Loucy (cell line): ENCODE measurements at regions not wholly inside any gene's neighbourhood (a gene's known extent, or its start where the extent isn't known, plus 50 kb on each side); places are given as distances from the start of the nearest gene placed in this dataset.

ENCODE experiments used
- H2AFZ ChIP-seq: fragments of 200-600 bp; sonication (generic); 2 replicates; pipeline ENCODE4 v1.6.0; 2016; ENCODE audit warnings: antibody characterized with exemption, mild to moderate bottlenecking, low read length, moderate library complexity
- H3F3A ChIP-seq: fragments of 200-600 bp; 2 replicates; pipeline ENCODE4 v1.6.0; 2016; ENCODE audit warnings: antibody characterized with exemption, low read depth, mild to moderate bottlenecking
- H3K27me3 ChIP-seq: fragments of 200-600 bp; sonication (generic); 2 replicates; pipeline ENCODE4 v1.6.1; 2014; ENCODE audit warnings: low read length, mild to moderate bottlenecking; ENCODE audit not compliant: insufficient read depth, poor library complexity, severe bottlenecking
- H3K36me3 ChIP-seq: fragments of 200-600 bp; sonication (generic); 2 replicates; pipeline ENCODE4 v1.6.1; 2016; ENCODE audit warnings: low read length; ENCODE audit not compliant: insufficient read depth
- H3K4me1 ChIP-seq: fragments of 200-600 bp; sonication (generic); 2 replicates; pipeline ENCODE4 v1.5.1; 2014; ENCODE audit warnings: low read length, mild to moderate bottlenecking; ENCODE audit not compliant: insufficient read depth, poor library complexity, severe bottlenecking
- H3K4me2 ChIP-seq: fragments of 200-600 bp; sonication (generic); 2 replicates; pipeline ENCODE4 v1.6.0; 2014; ENCODE audit warnings: antibody characterized with exemption, low read length, low read depth, mild to moderate bottlenecking; ENCODE audit not compliant: poor library complexity, severe bottlenecking
- H3K4me3 ChIP-seq: fragments of 200-600 bp; sonication (generic); 2 replicates; pipeline ENCODE4 v1.5.1; 2014; ENCODE audit warnings: low read length, mild to moderate bottlenecking, mixed read lengths; ENCODE audit not compliant: poor library complexity, severe bottlenecking
- H3K79me2 ChIP-seq: fragments of 200-600 bp; sonication (generic); 2 replicates; pipeline ENCODE4 v1.6.1; 2014; ENCODE audit warnings: low read length; ENCODE audit not compliant: insufficient read depth
- H3K9ac ChIP-seq: fragments of 200-600 bp; sonication (generic); 2 replicates; pipeline ENCODE4 v1.6.0; 2014; ENCODE audit warnings: mild to moderate bottlenecking, low read depth, low read length, moderate library complexity; ENCODE audit not compliant: poor library complexity, severe bottlenecking
- H3K9me2 ChIP-seq: fragments of 200-600 bp; sonication (generic); replicated peaks from 2 replicates; pipeline ENCODE4 v1.6.1; 2016; ENCODE audit warnings: low read depth, low read length, mixed read lengths
- H3K9me3 ChIP-seq: fragments of 200-600 bp; sonication (generic); 2 replicates; pipeline ENCODE4 v1.6.1; 2014; ENCODE audit warnings: mild to moderate bottlenecking, antibody characterized with exemption, low read length, low read depth; ENCODE audit not compliant: insufficient read depth
- H4K20me1 ChIP-seq: fragments of 200-600 bp; sonication (generic); 2 replicates; pipeline ENCODE4 v1.6.0; 2014; ENCODE audit warnings: antibody characterized with exemption, low read length, mild to moderate bottlenecking; ENCODE audit not compliant: insufficient read depth, poor library complexity, severe bottlenecking
- CTCF ChIP-seq: fragments of 200-600 bp; sonication (generic); conservative IDR thresholded peaks from 2 replicates; pipeline ENCODE4 v1.5.1; 2014; ENCODE audit warnings: mild to moderate bottlenecking, antibody characterized with exemption, low read length
- EZH2phosphoT487 ChIP-seq: fragments of 200-600 bp; IDR thresholded peaks from 2 replicates; pipeline ENCODE4 v1.6.1; 2018; ENCODE audit warnings: antibody characterized with exemption, mild to moderate bottlenecking, moderate library complexity, borderline replicate concordance

- Histone ChIP-seq H3K9ac (no peak overlapping the region), H4K20me1 (no peaks in the 10 kb centered on the region), H3K9me2 (no peaks in the 10 kb centered on the region), H2AFZ (no peak overlapping the region), H3K36me3 (no peaks in the 10 kb centered on the region), H3K4me1 (no peaks in the 10 kb centered on the region), H3K9me3 (no peaks in the 10 kb centered on the region; the same call in 1 of the 2 replicates), H3K4me2 (no peak overlapping the region), H3K27me3 (no peaks in the 10 kb centered on the region), H3F3A (no peaks in the 10 kb centered on the region), H3K4me3 (no peak overlapping the region), H3K79me2 (no peaks in the 10 kb centered on the region)
- no peak for TF ChIP-seq EZH2phosphoT487
These were observed 346.1 kb downstream of the GRXCR1 start for GRCh38 chr4:43238585-43238984.

GRCh38 chr4:43241104-43241503 is 348.6 kb downstream of the GRXCR1 start:
- Histone ChIP-seq H2AFZ (no peak overlapping the region), H3K36me3 (no peaks in the 10 kb centered on the region), H3F3A (no peaks in the 10 kb centered on the region), H3K79me2 (no peaks in the 10 kb centered on the region), H3K9me2 (no peaks in the 10 kb centered on the region), H3K9ac (no peak overlapping the region), H3K4me3 (no peak overlapping the region), H4K20me1 (no peaks in the 10 kb centered on the region), H3K4me1 (no peaks in the 10 kb centered on the region), H3K4me2 (no peak overlapping the region), H3K9me3 (no peaks in the 10 kb centered on the region; the same call in 1 of the 2 replicates), H3K27me3 (no peaks in the 10 kb centered on the region)
- TF ChIP-seq EZH2phosphoT487: no peak

- Histone ChIP-seq H3K4me2 (no peak overlapping the region), H3K4me3 (no peak overlapping the region), H3K9me3 (no peaks in the 10 kb centered on the region), H2AFZ (no peak overlapping the region), H3F3A (no peaks in the 10 kb centered on the region), H3K4me1 (no peaks in the 10 kb centered on the region), H3K27me3 (no peaks in the 10 kb centered on the region), H3K9ac (no peak overlapping the region), H3K79me2 (no peaks in the 10 kb centered on the region), H3K9me2 (no peaks in the 10 kb centered on the region), H4K20me1 (no peaks in the 10 kb centered on the region), H3K36me3 (no peaks in the 10 kb centered on the region)
- TF ChIP-seq EZH2phosphoT487 (no peak), CTCF (no peak)
These were observed 350.1 kb downstream of the GRXCR1 start for GRCh38 chr4:43242606-43243005.

- no peak for TF ChIP-seq EZH2phosphoT487
- no peak for TF ChIP-seq CTCF
- no peaks in the 10 kb centered on the region for H3K36me3 ChIP-seq
These were observed 351.1 kb downstream of the GRXCR1 start for GRCh38 chr4:43243433-43244116.

More at GRCh38 chr4:43243433-43244116, 351.1 kb downstream of the GRXCR1 start:
- no peaks in the 10 kb centered on the region for H3K27me3 ChIP-seq
- no peaks in the 10 kb centered on the region for H3K79me2 ChIP-seq
- no peak overlapping the region for H2AFZ ChIP-seq
- H3K9me3 ChIP-seq: no peaks in the 10 kb centered on the region
- no peaks in the 10 kb centered on the region for H4K20me1 ChIP-seq
- no peaks in the 10 kb centered on the region for H3K4me1 ChIP-seq
- no peaks in the 10 kb centered on the region for H3F3A ChIP-seq
- H3K9ac ChIP-seq: no peak overlapping the region
- no peak overlapping the region for H3K4me3 ChIP-seq
- no peak overlapping the region for H3K4me2 ChIP-seq
- H3K9me2 ChIP-seq: no peaks in the 10 kb centered on the region
